ENCODE measurements at regions not wholly inside any gene's neighbourhood (a gene's known extent, or its start where the extent isn't known, plus 50 kb on each side); places are given as distances from the start of the nearest gene placed in this dataset.

GRCh38 chr2:19140463-19141208, 217.8 kb downstream of the OSR1 start (continued):
- no peak for TF ChIP-seq ZNF790 (CRISPR knock-in tag; IDR thresholded peaks at IDR 0.05; ENCODE audit: borderline replicate concordance)
- no peak for TF ChIP-seq HOXA5 (CRISPR knock-in tag; IDR thresholded peaks at IDR 0.05)
- no peak for TF ChIP-seq NR3C1 (CRISPR knock-in tag; IDR thresholded peaks at IDR 0.05)
- no peak for TF ChIP-seq ZSCAN29 (CRISPR knock-in tag; conservative IDR thresholded peaks at IDR 0.05)
- no peak for TF ChIP-seq TGIF2 (CRISPR knock-in tag; IDR thresholded peaks at IDR 0.05)
- no peak for TF ChIP-seq SP2 (CRISPR knock-in tag; IDR thresholded peaks at IDR 0.05)
- no peak for TF ChIP-seq ZNF224 (CRISPR knock-in tag; IDR thresholded peaks at IDR 0.05)
- no peak for TF ChIP-seq ZNF703 (CRISPR knock-in tag; IDR thresholded peaks at IDR 0.05; ENCODE audit: borderline replicate concordance)
- no peak for TF ChIP-seq TCF12 (IDR thresholded peaks at IDR 0.05)
- no peak; the same call in 1 of the 2 replicates for TF ChIP-seq TCF12 (CRISPR knock-in tag; IDR thresholded peaks at IDR 0.05)
- TF ChIP-seq IRF9 (CRISPR knock-in tag; IDR thresholded peaks at IDR 0.05; ENCODE audit: borderline replicate concordance) = no peak
- no peak for TF ChIP-seq PHF5A (CRISPR knock-in tag; IDR thresholded peaks at IDR 0.05; ENCODE audit: low read depth, unreplicated experiment)
- no peak for TF ChIP-seq ZNF260 (CRISPR knock-in tag; IDR thresholded peaks at IDR 0.05; ENCODE audit: borderline replicate concordance, low read depth)
- TF ChIP-seq ZBTB39 (CRISPR knock-in tag; IDR thresholded peaks at IDR 0.05) = no peak
- TF ChIP-seq ZNF281 (CRISPR knock-in tag; IDR thresholded peaks at IDR 0.05; ENCODE audit: borderline replicate concordance) = peak; percentile 75
- TF ChIP-seq KLF12 (CRISPR knock-in tag; IDR thresholded peaks at IDR 0.05; ENCODE audit: borderline replicate concordance) = no peak
- TF ChIP-seq ZFP1 (CRISPR knock-in tag; IDR thresholded peaks at IDR 0.05) = peak; percentile 73; the same call in 1 of the 2 replicates
- no peak for TF ChIP-seq ZNF24 (IDR thresholded peaks at IDR 0.05)
- TF ChIP-seq MAZ (IDR thresholded peaks at IDR 0.05; ENCODE audit: borderline replicate concordance, low read depth, low read length) = no peak
- TF ChIP-seq MAZ (CRISPR knock-in tag; IDR thresholded peaks at IDR 0.05; ENCODE audit: low read depth) = no peak
- peak; percentile 97 for TF ChIP-seq BCL6 (CRISPR knock-in tag; IDR thresholded peaks at IDR 0.05)
- no peak for TF ChIP-seq EZH2 (conservative IDR thresholded peaks at IDR 0.05; ENCODE audit: low read depth, low read length)
- TF ChIP-seq PHB2 (IDR thresholded peaks at IDR 0.05; ENCODE audit: partially characterized antibody) = no peak
- no peak for TF ChIP-seq ZNF747 (CRISPR knock-in tag; IDR thresholded peaks at IDR 0.05; ENCODE audit: borderline replicate concordance)
